ENCODE measurements at regions not wholly inside any gene's neighbourhood (a gene's known extent, or its start where the extent isn't known, plus 50 kb on each side); places are given as distances from the start of the nearest gene placed in this dataset.

DNA sequence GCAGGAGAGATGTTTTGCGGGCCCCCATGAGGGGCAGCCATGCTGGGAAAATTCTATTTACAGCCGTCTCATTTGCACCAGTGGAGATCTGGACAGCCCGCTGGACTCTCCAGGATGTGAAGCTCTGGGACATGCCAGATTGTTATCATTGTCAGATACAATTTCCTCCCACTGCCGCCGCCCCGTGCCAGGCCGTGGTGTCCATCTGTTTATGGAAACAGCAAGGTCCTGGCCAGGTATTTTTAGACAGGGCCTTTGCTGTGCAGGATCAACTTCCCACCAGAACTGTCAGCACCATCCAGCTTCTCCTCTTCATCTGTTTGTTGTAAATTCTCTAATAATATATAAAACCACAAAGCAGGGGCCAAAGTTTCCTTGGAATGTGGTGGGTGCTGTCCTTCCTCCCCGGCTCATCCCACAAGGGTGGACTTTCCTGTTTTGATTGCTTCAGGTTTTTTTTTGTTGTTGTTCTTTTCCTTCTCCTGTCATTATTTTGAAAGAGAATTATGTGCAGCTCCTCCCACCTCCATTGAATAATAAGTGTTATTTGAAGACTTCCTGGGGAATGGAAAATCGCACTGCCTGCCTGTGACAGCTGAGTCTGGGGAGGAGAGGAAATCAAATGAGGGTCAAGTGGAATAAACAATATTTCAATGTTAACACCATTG is 398.1 kb downstream of the TNS1 start:
- no TSS peak for BruUV-seq (replicated peaks)
- POLR2A ChIA-PET = no interaction called here

DNA sequence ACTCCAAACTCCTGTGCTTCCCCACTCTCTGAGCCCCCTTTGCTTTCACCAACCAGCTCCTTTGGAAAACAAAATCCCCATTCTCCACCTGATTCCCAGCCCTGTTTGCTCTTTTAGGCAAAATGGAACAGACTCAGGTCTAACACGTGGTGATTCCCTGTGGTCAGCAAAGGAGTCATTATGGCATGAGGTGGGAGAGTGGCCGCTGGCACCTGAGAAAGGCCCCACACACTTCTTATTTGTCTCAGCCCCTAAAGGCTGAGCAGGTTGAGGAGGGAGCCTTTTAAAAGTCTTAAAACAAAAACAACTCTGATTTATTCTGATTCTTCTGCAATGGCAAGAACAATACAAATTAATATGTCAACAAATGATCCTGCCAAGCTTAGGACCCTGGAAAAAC is 401.2 kb downstream of the TNS1 start:
- no peak for TF ChIP-seq EZH2phosphoT487 (IDR thresholded peaks at IDR 0.05; ENCODE audit: borderline replicate concordance, low read depth, low read length)
- TF ChIP-seq, protein P1, sequence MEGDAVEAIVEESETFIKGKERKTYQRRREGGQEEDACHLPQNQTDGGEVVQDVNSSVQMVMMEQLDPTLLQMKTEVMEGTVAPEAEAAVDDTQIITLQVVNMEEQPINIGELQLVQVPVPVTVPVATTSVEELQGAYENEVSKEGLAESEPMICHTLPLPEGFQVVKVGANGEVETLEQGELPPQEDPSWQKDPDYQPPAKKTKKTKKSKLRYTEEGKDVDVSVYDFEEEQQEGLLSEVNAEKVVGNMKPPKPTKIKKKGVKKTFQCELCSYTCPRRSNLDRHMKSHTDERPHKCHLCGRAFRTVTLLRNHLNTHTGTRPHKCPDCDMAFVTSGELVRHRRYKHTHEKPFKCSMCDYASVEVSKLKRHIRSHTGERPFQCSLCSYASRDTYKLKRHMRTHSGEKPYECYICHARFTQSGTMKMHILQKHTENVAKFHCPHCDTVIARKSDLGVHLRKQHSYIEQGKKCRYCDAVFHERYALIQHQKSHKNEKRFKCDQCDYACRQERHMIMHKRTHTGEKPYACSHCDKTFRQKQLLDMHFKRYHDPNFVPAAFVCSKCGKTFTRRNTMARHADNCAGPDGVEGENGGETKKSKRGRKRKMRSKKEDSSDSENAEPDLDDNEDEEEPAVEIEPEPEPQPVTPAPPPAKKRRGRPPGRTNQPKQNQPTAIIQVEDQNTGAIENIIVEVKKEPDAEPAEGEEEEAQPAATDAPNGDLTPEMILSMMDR (conservative IDR thresholded peaks at IDR 0.05; ENCODE audit: low read length) = no peak
- no peaks in the 10 kb centered on the region for H3K36me3 ChIP-seq (ENCODE audit: insufficient read depth, low read length)
- no peaks in the 10 kb centered on the region for H4K20me1 ChIP-seq (ENCODE audit: insufficient read depth, low read length)
- ChIA-PET POLR2A (no interaction called here), CTCF (ENCODE audit: unreplicated experiment) (no interaction called here)
- no peak for DNase-seq (ENCODE audit: low spot score)
- intact Hi-C loops (cut with micrococcal nuclease; ENCODE audit: unreplicated experiment) = no loop called here
- no peaks in the 10 kb centered on the region for H3K79me2 ChIP-seq (ENCODE audit: insufficient read depth, low read depth, low read length)
- H3K4me1 ChIP-seq (ENCODE audit: insufficient read depth, low read length, poor library complexity, severe bottlenecking) = no peaks in the 10 kb centered on the region
- H2AFZ ChIP-seq (ENCODE audit: low read length) = no peak overlapping the region
- no peak overlapping the region for H3K4me2 ChIP-seq (ENCODE audit: low read length)
- no peak overlapping the region for H3K27ac ChIP-seq (ENCODE audit: low read depth, low read length, poor library complexity, severe bottlenecking)
- H3K4me3 ChIP-seq (ENCODE audit: low read depth, low read length, poor library complexity, severe bottlenecking) = no peak overlapping the region
- no peaks in the 10 kb centered on the region for H3K9me3 ChIP-seq (ENCODE audit: low read length)
- H3K9me2 ChIP-seq (ENCODE audit: insufficient read depth, low read length) = no peaks in the 10 kb centered on the region
- BruUV-seq (replicated peaks) = no TSS peak

More for the DNA sequence above, 398.1 kb downstream of the TNS1 start:
- H3K79me2 ChIP-seq (ENCODE audit: insufficient read depth, low read depth, low read length) = no peaks in the 10 kb centered on the region
- DNase-seq (ENCODE audit: low spot score) = no peak
- H3K9me2 ChIP-seq (ENCODE audit: insufficient read depth, low read length) = no peaks in the 10 kb centered on the region
- H3K36me3 ChIP-seq (ENCODE audit: insufficient read depth, low read length) = no peaks in the 10 kb centered on the region
- no peaks in the 10 kb centered on the region for H3K9me3 ChIP-seq (ENCODE audit: low read length)
- no peak overlapping the region for H2AFZ ChIP-seq (ENCODE audit: low read length)
- no peaks in the 10 kb centered on the region for H3K4me1 ChIP-seq (ENCODE audit: insufficient read depth, low read length, poor library complexity, severe bottlenecking)
- no peak overlapping the region for H3K4me2 ChIP-seq (ENCODE audit: low read length)
- H3K27ac ChIP-seq (ENCODE audit: low read depth, low read length, poor library complexity, severe bottlenecking) = no peak overlapping the region
- no peak for TF ChIP-seq EZH2phosphoT487 (IDR thresholded peaks at IDR 0.05; ENCODE audit: borderline replicate concordance, low read depth, low read length)
- TF ChIP-seq, protein P1 (conservative IDR thresholded peaks at IDR 0.05; ENCODE audit: low read length) = no peak
- H3K4me3 ChIP-seq (ENCODE audit: low read depth, low read length, poor library complexity, severe bottlenecking) = no peak overlapping the region
- no peaks in the 10 kb centered on the region for H4K20me1 ChIP-seq (ENCODE audit: insufficient read depth, low read length)
- intact Hi-C loops (cut with micrococcal nuclease; ENCODE audit: unreplicated experiment) = no loop called here
- CTCF ChIA-PET (ENCODE audit: unreplicated experiment) = no interaction called here

DNA sequence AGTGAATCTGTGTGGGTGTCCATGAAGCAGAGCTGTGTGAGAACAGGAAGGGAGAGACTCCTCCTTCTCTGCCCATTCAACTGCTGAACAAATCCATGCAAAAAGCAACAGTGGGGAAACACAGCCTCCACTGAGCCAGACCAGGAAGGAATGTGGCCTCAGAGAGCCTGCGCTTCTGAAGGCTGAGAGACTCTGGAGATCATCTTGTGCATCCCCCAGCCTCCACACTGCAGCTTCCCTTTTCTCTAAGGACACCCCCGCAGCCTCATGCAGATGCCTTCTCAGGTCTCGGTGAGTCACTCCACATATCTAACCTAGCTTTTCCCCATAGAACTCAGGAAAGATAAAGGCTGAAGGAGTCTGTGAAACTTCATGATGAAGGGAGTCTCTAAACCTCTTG is 402.9 kb downstream of the TNS1 start:
- Histone ChIP-seq H3K79me2 (ENCODE audit: insufficient read depth, low read depth, low read length) (no peaks in the 10 kb centered on the region), H3K4me3 (ENCODE audit: low read depth, low read length, poor library complexity, severe bottlenecking) (no peak overlapping the region), H3K27ac (ENCODE audit: low read depth, low read length, poor library complexity, severe bottlenecking) (no peak overlapping the region), H3K9me3 (ENCODE audit: low read length) (no peaks in the 10 kb centered on the region), H3K4me1 (ENCODE audit: insufficient read depth, low read length, poor library complexity, severe bottlenecking) (no peaks in the 10 kb centered on the region), H3K36me3 (ENCODE audit: insufficient read depth, low read length) (no peaks in the 10 kb centered on the region), H3K9me2 (ENCODE audit: insufficient read depth, low read length) (no peaks in the 10 kb centered on the region), H2AFZ (ENCODE audit: low read length) (no peak overlapping the region), H3K4me2 (ENCODE audit: low read length) (no peak overlapping the region), H4K20me1 (ENCODE audit: insufficient read depth, low read length) (no peaks in the 10 kb centered on the region)
- DNase-seq (ENCODE audit: low spot score) = no peak
- ChIA-PET CTCF (ENCODE audit: unreplicated experiment) (no interaction called here), POLR2A (no interaction called here)
- intact Hi-C loops (cut with micrococcal nuclease; ENCODE audit: unreplicated experiment) = no loop called here
- TF ChIP-seq EZH2phosphoT487 (IDR thresholded peaks at IDR 0.05; ENCODE audit: borderline replicate concordance, low read depth, low read length) = no peak
- TF ChIP-seq, protein P1 (conservative IDR thresholded peaks at IDR 0.05; ENCODE audit: low read length) = no peak
- BruUV-seq (replicated peaks) = no TSS peak
